Aorta (tissue), 5 donors: ENCODE measurements at regions not wholly inside any gene's neighbourhood (a gene's known extent, or its start where the extent isn't known, plus 50 kb on each side); places are given as distances from the start of the nearest gene placed in this dataset.

ENCODE experiments used
- ATAC-seq: fragments of 200-7000 bp; cut with Tn5 transposase; one replicate; pipeline ENCODE4 v1.9.1; 2022; ENCODE audit warnings: moderate library complexity; ENCODE audit not compliant: low FRiP score
- DNase-seq, 2 donors: peaks; one replicate each; pipeline ENCODE4 v3.0.0-alpha.2; 2020
- H3K27ac ChIP-seq, 2 donors: one replicate each; pipeline ENCODE4 v1.5.1; 2013; ENCODE audit warnings: low read length in 2 of 2, mild to moderate bottlenecking in 2 of 2, moderate library complexity in 2 of 2, control low read depth in 1 of 2, inconsistent platforms in 1 of 2, low read depth in 1 of 2
- H3K27me3 ChIP-seq, 2 donors: one replicate each; pipeline ENCODE4 v1.6.1; 2013; ENCODE audit warnings: control low read depth in 1 of 2, low read length in 1 of 2, mild to moderate bottlenecking in 1 of 2, moderate library complexity in 1 of 2; ENCODE audit not compliant: insufficient read depth in 2 of 2, control insufficient read depth in 1 of 2
- H3K36me3 ChIP-seq, 2 donors: one replicate each; pipeline ENCODE4 v1.6.1; 2013; ENCODE audit warnings: control low read depth in 1 of 2, low read length in 1 of 2, mild to moderate bottlenecking in 1 of 2; ENCODE audit not compliant: insufficient read depth in 2 of 2, control insufficient read depth in 1 of 2
- H3K4me1 ChIP-seq, 2 donors: one replicate each; pipeline ENCODE4 v1.6.1; 2013; ENCODE audit warnings: low read length in 2 of 2, control low read depth in 1 of 2, mild to moderate bottlenecking in 1 of 2, moderate library complexity in 1 of 2; ENCODE audit not compliant: insufficient read depth in 2 of 2, control insufficient read depth in 1 of 2
- H3K4me3 ChIP-seq, 2 donors: one replicate each; pipeline ENCODE4 v1.5.1; 2013; ENCODE audit warnings: low read length in 2 of 2, control low read depth in 1 of 2, mild to moderate bottlenecking in 1 of 2
- H3K9me3 ChIP-seq: one replicate; pipeline ENCODE4 v1.6.1; 2013; ENCODE audit warnings: mild to moderate bottlenecking, low read length; ENCODE audit not compliant: control insufficient read depth
- WGBS, 2 donors: extraction: QIAGEN DNeasy Blood & Tissue Kit; methylation state at CpG; one replicate each; pipeline ENCODE4 v1.1.7; 2013; 5-methylcytosine and 5-hydroxymethylcytosine counted together
- intact Hi-C, 2 donors: fragments of 100-400 bp; cut with DNase I; formaldehyde crosslinking; loops; one replicate each; pipeline versions ENCODE4 v1.14.2 to v1.15.0; 2022
- donor health status: healthy with polysubstance abuse.
- donor health status: Bipolar disorder and iron deficiency.
- donor health status: DM: no; HTN: no; CAD: no.
- donor health status: DM: no; HTN: no; CAD: no.
- donor health status: DM: yes; HTN: yes; CAD: no.

- intact Hi-C loops: no loop called here
- H3K27ac ChIP-seq: no peak overlapping the region
Observed at GRCh38 chr2:180307096-180307495, 300.0 kb upstream of the CWC22 start.

DNA sequence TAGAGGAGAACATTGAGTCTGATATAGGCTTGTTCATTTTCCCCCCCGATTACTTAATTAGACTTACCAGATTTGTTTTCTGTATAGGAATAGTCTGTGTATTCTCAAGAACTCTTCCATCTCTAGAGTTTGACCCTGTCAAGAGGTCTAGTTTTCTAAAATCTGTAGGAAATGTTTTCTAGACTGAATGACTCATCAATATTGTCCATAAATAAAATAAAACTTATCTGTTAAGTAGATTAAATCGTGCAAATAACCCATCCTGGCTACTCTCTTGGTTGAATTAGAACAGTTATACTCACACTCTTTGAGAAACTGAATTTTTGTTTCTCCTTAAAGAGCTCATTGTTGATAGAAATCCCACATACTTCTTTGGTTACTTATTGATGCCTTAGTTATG, 299.2 kb upstream of the CWC22 start:
- no peaks in the 10 kb centered on the region for H3K4me1 ChIP-seq
- H3K27me3 ChIP-seq: no peaks in the 10 kb centered on the region
- intact Hi-C loops: no loop called here
- no peak overlapping the region for H3K4me3 ChIP-seq
- no peaks in the 10 kb centered on the region for H3K36me3 ChIP-seq
- no peak overlapping the region for H3K27ac ChIP-seq
- ATAC-seq (no peak), DNase-seq (no peak)
- 66 to 70% methylated on average over 2 of the region's 2 CpGs for WGBS, 2 donors
- no peaks in the 10 kb centered on the region for H3K9me3 ChIP-seq

More at GRCh38 chr2:180307096-180307495, 300.0 kb upstream of the CWC22 start:
- DNase-seq: no peak
- H3K4me1 ChIP-seq: no peaks in the 10 kb centered on the region
- H3K4me3 ChIP-seq: no peak overlapping the region
- H3K9me3 ChIP-seq: no peaks in the 10 kb centered on the region
- 79 to 87% methylated on average over 1 of the region's 1 CpG for WGBS, 2 donors
- no peaks in the 10 kb centered on the region for H3K36me3 ChIP-seq
- ATAC-seq: no peak
- no peaks in the 10 kb centered on the region for H3K27me3 ChIP-seq

DNA sequence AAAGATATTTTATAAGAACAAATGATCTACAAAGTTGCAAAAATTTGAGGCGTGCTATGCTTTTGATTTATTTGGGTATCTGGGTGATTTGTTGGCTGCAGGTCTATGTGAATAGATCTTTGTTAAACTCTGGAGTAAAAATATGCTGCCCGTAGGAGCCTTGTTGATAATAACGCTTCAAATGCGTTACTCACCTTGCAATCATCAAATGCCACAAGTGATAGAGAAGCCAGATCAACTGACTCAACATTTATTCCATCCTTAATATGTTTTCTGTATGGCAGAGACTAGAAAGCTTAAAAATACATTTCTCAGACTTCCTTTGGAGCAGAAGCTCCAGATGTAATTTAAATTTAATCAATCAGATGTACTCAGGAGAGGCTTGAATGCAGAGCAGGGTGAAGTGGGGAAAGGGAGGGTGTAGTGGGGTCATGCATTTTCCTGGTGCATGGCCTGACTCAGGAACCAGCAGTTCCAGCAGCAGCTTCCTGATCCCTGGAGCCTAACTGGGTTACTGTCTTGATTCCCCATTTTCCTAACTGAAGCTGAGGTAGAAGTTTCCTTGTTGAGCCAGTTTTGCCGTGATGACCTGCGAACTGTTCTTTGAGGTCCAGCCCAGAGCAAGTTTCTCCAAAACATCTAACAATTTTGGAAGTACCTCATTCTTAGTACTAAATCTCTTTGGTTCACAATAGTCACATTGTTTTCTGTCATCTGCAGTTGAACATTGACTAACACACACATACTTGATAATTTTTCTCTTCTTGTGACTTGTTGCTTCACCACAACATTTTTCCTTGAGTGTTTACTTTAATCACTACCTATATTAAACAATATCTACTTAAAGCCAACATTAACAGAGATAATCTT, 284.7 kb upstream of the CWC22 start:
- intact Hi-C loops: no loop called here
- H3K4me3 ChIP-seq: no peak overlapping the region
- no peaks in the 10 kb centered on the region for H3K4me1 ChIP-seq
- DNase-seq (no peak), ATAC-seq (no peak)
- 66 to 68% methylated on average over 6 of the region's 6 CpGs for WGBS, 2 donors
- H3K27me3 ChIP-seq: no peaks in the 10 kb centered on the region
- H3K36me3 ChIP-seq: no peaks in the 10 kb centered on the region
- H3K27ac ChIP-seq: no peak overlapping the region
- H3K9me3 ChIP-seq: no peaks in the 10 kb centered on the region

DNA sequence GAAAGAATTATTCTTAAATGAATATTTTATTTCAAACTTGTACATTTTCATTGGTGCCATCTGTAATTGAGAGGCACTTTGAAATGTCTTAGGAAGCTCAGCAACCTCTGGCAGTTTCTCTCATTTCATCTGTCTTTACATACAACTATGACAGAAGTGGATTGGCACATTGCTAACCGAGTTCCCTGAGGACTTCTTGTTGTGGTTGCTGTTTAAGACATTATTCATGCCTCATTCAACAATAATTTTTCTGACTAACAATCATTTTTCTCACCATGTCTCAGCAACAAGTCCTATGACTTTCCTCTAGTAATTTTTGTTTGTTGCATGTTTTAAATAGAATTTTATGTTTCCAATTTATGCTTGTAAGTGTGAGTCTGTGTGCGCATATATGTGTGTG, 284.0 kb upstream of the CWC22 start:
- intact Hi-C loops: no loop called here
- Histone ChIP-seq H3K4me1 (no peaks in the 10 kb centered on the region), H3K9me3 (no peaks in the 10 kb centered on the region), H3K36me3 (no peaks in the 10 kb centered on the region), H3K27me3 (no peaks in the 10 kb centered on the region), H3K4me3 (no peak overlapping the region), H3K27ac (no peak overlapping the region)
- ATAC-seq (no peak), DNase-seq (no peak)
- 13 to 16% methylated on average over 2 of the region's 2 CpGs for WGBS, 2 donors

DNA sequence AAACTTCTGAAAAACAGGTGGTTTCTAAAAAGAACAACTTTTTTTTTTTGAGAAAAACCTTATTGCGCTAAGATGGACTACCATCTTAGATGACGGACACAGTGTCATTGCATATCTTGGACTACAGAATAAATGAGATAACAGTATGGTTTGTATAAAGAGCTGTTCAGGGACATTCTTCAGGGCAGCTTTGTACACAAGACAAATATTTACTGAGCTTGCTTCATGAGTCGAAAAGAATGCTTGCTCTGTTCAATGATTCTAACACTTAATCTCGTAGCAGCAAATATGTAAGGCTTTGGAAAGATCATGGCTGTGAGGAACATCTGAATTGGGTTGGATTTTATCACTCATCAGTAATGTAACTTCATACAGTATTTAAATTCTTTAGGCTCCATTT, 282.5 kb upstream of the CWC22 start:
- DNase-seq (no peak), ATAC-seq (no peak)
- Histone ChIP-seq H3K27me3 (no peaks in the 10 kb centered on the region), H3K36me3 (no peaks in the 10 kb centered on the region), H3K4me1 (no peaks in the 10 kb centered on the region), H3K9me3 (no peaks in the 10 kb centered on the region), H3K4me3 (no peak overlapping the region), H3K27ac (no peak overlapping the region)
- WGBS, 2 donors: 59 to 69% methylated on average over 4 of the region's 4 CpGs
- intact Hi-C loops: no loop called here

GRCh38 chr2:180279581-180279980, 272.5 kb upstream of the CWC22 start:
- H3K4me1 ChIP-seq: no peaks in the 10 kb centered on the region
- no peaks in the 10 kb centered on the region for H3K9me3 ChIP-seq
- no peaks in the 10 kb centered on the region for H3K36me3 ChIP-seq
- 55 to 67% methylated on average over 1 of the region's 1 CpG for WGBS, 2 donors
- intact Hi-C loops: no loop called here
- ATAC-seq: no peak
- no peaks in the 10 kb centered on the region for H3K27me3 ChIP-seq
- no peak overlapping the region for H3K4me3 ChIP-seq
- DNase-seq: no peak
- no peak overlapping the region for H3K27ac ChIP-seq

- DNase-seq (no peak), ATAC-seq (no peak)
- intact Hi-C loops: no loop called here
- Histone ChIP-seq H3K27ac (no peak overlapping the region), H3K9me3 (no peaks in the 10 kb centered on the region), H3K4me3 (no peak overlapping the region), H3K27me3 (no peaks in the 10 kb centered on the region), H3K36me3 (no peaks in the 10 kb centered on the region), H3K4me1 (no peaks in the 10 kb centered on the region)
- WGBS, 2 donors: 58 to 80% methylated on average over 2 of the region's 2 CpGs
Observed at GRCh38 chr2:180276733-180277132, 269.6 kb upstream of the CWC22 start.

GRCh38 chr2:180268006-180268405, 260.9 kb upstream of the CWC22 start:
- H3K27me3 ChIP-seq: no peaks in the 10 kb centered on the region
- intact Hi-C loops: no loop called here

GRCh38 chr2:180261976-180262375, 254.9 kb upstream of the CWC22 start:
- WGBS, 2 donors: 77 to 86% methylated on average over 1 of the region's 1 CpG
- H3K27me3 ChIP-seq: no peaks in the 10 kb centered on the region
- H3K36me3 ChIP-seq: no peaks in the 10 kb centered on the region
- intact Hi-C loops: no loop called here
- no peak overlapping the region for H3K27ac ChIP-seq
- H3K4me3 ChIP-seq: no peak overlapping the region
- ATAC-seq (no peak), DNase-seq (no peak)
- no peaks in the 10 kb centered on the region for H3K4me1 ChIP-seq
- no peaks in the 10 kb centered on the region for H3K9me3 ChIP-seq

More at GRCh38 chr2:180268006-180268405, 260.9 kb upstream of the CWC22 start:
- WGBS, 2 donors: 85 to 91% methylated on average over 3 of the region's 3 CpGs
- H3K27ac ChIP-seq: no peak overlapping the region
- no peaks in the 10 kb centered on the region for H3K36me3 ChIP-seq
- no peaks in the 10 kb centered on the region for H3K4me1 ChIP-seq
- no peak for DNase-seq
- no peaks in the 10 kb centered on the region for H3K9me3 ChIP-seq
- no peak overlapping the region for H3K4me3 ChIP-seq
- ATAC-seq: no peak
